Esophagus muscularis mucosa (tissue), 4 donors: ENCODE measurements at regions not wholly inside any gene's neighbourhood (a gene's known extent, or its start where the extent isn't known, plus 50 kb on each side); places are given as distances from the start of the nearest gene placed in this dataset.
"Not testable (repeated sequence)": the region's sequence is repeated elsewhere in the genome, so short reads cannot be mapped to it uniquely, and the experiment has no call there.

Experiments used
- DNase-seq: peaks from one replicate; pipeline ENCODE4 v3.0.0-alpha.2; 2017; ENCODE audit errors: extremely low spot score
- H3K27ac ChIP-seq, 4 donors: fragments of 200-600 bp; sonication (generic); replicated peaks in 1 of 4; 1 replicate in 3 of 4; 2 replicates in 1 of 4; pipeline ENCODE4 v1.5.1; 2016 to 2019; ENCODE audit warnings: mild to moderate bottlenecking in 1 of 4
- H3K27me3 ChIP-seq, 4 donors: fragments of 200-600 bp; sonication (generic); one replicate each; pipeline versions ENCODE4 v1.5.1 to v1.6.0; 2016 to 2019
- H3K36me3 ChIP-seq, 4 donors: fragments of 200-600 bp; sonication (generic); one replicate each; pipeline ENCODE4 v1.5.1; 2016 to 2019
- H3K4me1 ChIP-seq, 4 donors: fragments of 200-600 bp; sonication (generic); one replicate each; pipeline ENCODE4 v1.5.1; 2016 to 2019
- H3K4me3 ChIP-seq, 4 donors: fragments of 200-600 bp; sonication (generic); 1 replicate in 2 of 4; 2 replicates in 2 of 4; pipeline ENCODE4 v1.5.1; 2016 to 2019; ENCODE audit warnings: mild to moderate bottlenecking in 4 of 4, moderate library complexity in 1 of 4
- H3K9me3 ChIP-seq, 4 donors: fragments of 200-600 bp; sonication (generic); 1 replicate in 3 of 4; 2 replicates in 1 of 4; pipeline ENCODE4 v1.5.1; 2016 to 2019
- EP300 ChIP-seq: sonication (generic); formaldehyde crosslinking; IDR thresholded peaks from one replicate; pipeline ENCODE4 v1.6.1; 2017; ENCODE audit warnings: antibody characterized with exemption
- POLR2A ChIP-seq: fragments of 450-650 bp; IDR thresholded peaks from one replicate; pipeline ENCODE4 v1.6.1; 2017; ENCODE audit warnings: antibody characterized with exemption, moderate library complexity, mild to moderate bottlenecking, low read depth
- POLR2AphosphoS5 ChIP-seq, 2 donors: sonication (generic); formaldehyde crosslinking; IDR thresholded peaks; one replicate each; pipeline ENCODE4 v1.6.1; 2017; ENCODE audit warnings: antibody characterized with exemption in 2 of 2
- WGBS: methylation state at CpG from one replicate; pipeline ENCODE4 v1.1.5; 2018; 5-methylcytosine and 5-hydroxymethylcytosine counted together
- intact Hi-C: fragments of 100-400 bp; cut with DNase I; formaldehyde crosslinking; loops from one replicate; pipeline ENCODE4 v1.15.1; 2023
- TF ChIP-seq, protein P1 (sequence below), 3 experiments: fragments of 200-600 bp in 2 of 3; fragments of 450-650 bp in 1 of 3; sonication (generic) in 2 of 3; IDR thresholded peaks; one replicate each; pipeline ENCODE4 v1.5.1; 2017 to 2019; ENCODE audit warnings: antibody characterized with exemption in 3 of 3, mild to moderate bottlenecking in 2 of 3, moderate library complexity in 1 of 3

DNA sequence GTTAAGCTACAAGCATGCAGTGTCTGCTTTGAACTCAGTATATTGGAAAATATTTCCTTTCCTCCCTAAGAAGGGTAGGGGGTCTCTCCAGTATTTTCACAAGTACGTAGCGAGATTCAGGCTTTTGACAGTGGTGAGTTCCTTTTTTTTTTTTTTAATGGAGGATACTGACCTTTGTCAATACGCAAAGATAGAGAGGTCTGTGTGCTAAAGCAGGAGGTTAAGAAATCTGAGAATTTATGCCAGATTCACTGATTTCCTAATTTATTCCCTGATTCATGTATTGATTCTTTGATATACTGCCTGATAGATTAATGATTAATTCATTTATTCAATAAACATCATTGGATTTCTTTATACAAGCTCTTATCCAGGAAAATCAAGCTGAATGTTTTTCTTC is 106.7 kb upstream of the CADM1 start:
- no peak for DNase-seq
- Histone ChIP-seq H3K4me3 (no peak overlapping the region), H3K27ac (no peak overlapping the region), H3K36me3 (no peaks in the 10 kb centered on the region), H3K9me3 (no peaks in the 10 kb centered on the region), H3K4me1 (peaks cover 17 to 32% (median 25%) of the 10 kb centered on the region in 4 donors), H3K27me3 (no peaks in the 10 kb centered on the region)
- intact Hi-C loops = no loop called here
- TF ChIP-seq POLR2A = no peak
- TF ChIP-seq, protein P1, sequence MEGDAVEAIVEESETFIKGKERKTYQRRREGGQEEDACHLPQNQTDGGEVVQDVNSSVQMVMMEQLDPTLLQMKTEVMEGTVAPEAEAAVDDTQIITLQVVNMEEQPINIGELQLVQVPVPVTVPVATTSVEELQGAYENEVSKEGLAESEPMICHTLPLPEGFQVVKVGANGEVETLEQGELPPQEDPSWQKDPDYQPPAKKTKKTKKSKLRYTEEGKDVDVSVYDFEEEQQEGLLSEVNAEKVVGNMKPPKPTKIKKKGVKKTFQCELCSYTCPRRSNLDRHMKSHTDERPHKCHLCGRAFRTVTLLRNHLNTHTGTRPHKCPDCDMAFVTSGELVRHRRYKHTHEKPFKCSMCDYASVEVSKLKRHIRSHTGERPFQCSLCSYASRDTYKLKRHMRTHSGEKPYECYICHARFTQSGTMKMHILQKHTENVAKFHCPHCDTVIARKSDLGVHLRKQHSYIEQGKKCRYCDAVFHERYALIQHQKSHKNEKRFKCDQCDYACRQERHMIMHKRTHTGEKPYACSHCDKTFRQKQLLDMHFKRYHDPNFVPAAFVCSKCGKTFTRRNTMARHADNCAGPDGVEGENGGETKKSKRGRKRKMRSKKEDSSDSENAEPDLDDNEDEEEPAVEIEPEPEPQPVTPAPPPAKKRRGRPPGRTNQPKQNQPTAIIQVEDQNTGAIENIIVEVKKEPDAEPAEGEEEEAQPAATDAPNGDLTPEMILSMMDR (IDR thresholded peaks at IDR 0.05) = no peak
- no peak for TF ChIP-seq EP300
- TF ChIP-seq POLR2AphosphoS5 (IDR thresholded peaks at IDR 0.05) = no peak
- 93% methylated on average over 3 of the region's 3 CpGs for WGBS

DNA sequence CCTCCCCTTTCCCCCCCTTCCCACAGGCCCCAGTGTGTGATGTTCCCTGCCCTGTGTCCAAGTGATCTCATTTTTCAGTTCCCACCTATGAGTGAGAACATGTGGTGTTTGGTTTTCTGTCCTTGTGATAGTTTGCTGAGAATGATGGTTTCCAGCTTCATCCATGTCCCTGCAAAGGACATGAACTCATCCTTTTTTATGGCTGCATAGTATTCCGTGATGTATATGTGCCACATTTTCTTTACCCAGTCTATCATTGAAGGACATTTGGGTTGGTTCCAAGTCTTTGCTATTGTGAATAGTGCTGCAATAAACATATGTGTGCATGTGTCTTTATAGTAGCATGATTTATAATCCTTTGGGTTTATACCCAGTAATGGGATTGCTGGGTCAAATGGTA is 106.0 kb upstream of the CADM1 start:
- H3K36me3 ChIP-seq, H3K27me3 ChIP-seq, intact Hi-C loops, H3K4me3 ChIP-seq, DNase-seq, H3K27ac ChIP-seq, H3K9me3 ChIP-seq: not testable (repeated sequence)
- H3K4me1 ChIP-seq = peaks cover 17 to 32% (median 25%) of the 10 kb centered on the region in 4 donors
- 100% methylated on average over 1 of the region's 1 CpG for WGBS

DNA sequence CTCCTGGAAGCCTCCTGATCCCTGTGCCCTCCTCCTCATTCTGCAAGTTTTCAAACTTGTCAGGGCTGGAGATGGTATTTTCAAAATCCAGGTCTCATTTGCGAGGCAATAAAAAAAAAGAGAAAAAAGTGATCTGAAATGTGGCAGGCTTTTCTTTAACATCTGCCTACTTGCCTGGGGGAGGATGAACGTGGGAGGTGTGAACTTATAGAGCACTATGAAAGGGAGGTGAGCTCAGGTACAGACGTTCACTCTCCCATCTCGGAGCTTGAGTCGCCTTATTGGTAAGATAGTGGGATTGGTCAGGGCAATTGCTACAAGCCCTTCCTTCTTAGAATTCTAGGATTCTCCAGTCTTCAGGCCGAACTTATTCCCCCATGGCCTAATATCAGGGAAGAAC is 104.8 kb upstream of the CADM1 start:
- intact Hi-C loops = no loop called here
- WGBS = 95% methylated on average over 6 of the region's 6 CpGs

DNA sequence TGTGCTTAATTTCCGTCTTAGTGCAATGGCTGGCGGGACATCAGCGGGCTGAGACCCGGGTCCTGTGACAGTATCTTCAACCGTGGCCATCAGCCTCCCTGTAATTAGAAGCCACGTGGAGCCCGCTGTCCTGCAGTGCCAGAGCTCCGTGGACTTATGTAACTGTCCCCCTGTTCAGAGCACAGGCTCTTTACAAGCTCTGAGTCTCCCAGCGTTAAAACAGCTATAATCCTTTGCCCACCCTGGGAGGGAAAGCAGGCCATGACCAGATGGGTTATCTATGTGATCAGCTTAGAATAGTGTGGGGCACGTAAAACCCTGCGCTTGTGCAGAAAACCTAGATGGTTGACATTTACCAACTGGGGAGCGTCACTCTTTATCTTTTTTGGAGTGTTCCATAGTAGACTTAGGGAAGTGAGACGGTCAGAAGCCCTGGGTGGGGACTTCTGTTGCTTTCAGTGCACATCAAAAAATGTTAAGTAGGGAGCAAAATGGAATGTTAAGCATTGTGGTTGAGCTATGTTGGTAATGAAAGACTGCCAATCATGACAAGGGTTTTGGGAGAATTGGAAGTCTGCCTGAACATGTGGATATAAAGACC is 103.5 kb upstream of the CADM1 start:
- intact Hi-C loops = no loop called here
- TF ChIP-seq, protein P1 (IDR thresholded peaks at IDR 0.05) = no peak
- TF ChIP-seq POLR2AphosphoS5 (IDR thresholded peaks at IDR 0.05) (no peak), EP300 (no peak), POLR2A (no peak)
- H3K4me1 ChIP-seq = peaks cover 17 to 29% (median 24%) of the 10 kb centered on the region in 4 donors
- H3K4me3 ChIP-seq = no peak overlapping the region
- no peaks in the 10 kb centered on the region for H3K9me3 ChIP-seq
- H3K27me3 ChIP-seq = no peaks in the 10 kb centered on the region
- no peak overlapping the region for H3K27ac ChIP-seq
- no peaks in the 10 kb centered on the region for H3K36me3 ChIP-seq
- no peak for DNase-seq
- 78% methylated on average over 13 of the region's 13 CpGs for WGBS

More for the DNA sequence above, 104.8 kb upstream of the CADM1 start:
- H3K4me3 ChIP-seq = no peak overlapping the region
- H3K27ac ChIP-seq = no peak overlapping the region
- H3K27me3 ChIP-seq = no peaks in the 10 kb centered on the region
- peaks cover 17 to 32% (median 25%) of the 10 kb centered on the region in 4 donors for H3K4me1 ChIP-seq
- TF ChIP-seq POLR2AphosphoS5 (IDR thresholded peaks at IDR 0.05) (no peak), POLR2A (no peak), EP300 (no peak)
- TF ChIP-seq, protein P1 (IDR thresholded peaks at IDR 0.05) = no peak
- no peaks in the 10 kb centered on the region for H3K9me3 ChIP-seq
- H3K36me3 ChIP-seq = no peaks in the 10 kb centered on the region
- DNase-seq = no peak

DNA sequence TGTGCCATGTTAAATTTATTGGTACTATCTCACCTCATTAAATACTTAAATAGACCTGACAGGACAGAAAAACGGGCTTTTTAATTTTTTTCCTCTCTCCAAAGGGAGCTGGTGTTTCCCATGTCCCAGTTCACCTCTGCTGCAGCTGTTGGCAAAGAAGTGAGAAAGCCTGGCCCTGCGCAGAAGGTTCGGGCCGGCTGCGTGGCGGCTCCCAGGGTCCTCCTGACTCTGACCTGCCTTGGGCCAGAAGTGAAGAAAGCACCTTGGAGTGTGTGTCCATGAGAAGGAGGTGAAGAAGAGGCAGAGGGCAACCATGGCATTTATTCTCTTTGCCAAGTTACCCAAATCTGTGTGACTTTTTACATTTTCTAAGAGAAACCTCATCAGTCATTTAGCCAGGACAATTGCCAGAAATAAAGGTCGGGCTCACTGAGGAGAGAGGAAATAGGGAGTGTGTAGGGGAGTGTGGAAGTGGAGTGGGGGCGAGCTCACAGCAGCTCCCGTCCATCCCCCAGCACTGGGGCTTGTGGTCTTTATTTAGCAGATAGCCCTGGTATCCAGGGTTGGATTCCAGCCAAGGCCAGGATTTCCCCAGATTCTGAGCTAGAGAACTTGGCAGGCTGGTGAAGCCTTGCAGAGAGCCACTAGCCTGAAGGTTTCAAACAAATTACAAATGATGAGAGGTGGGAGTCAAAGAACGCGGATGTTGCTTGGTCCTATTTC is 102.4 kb upstream of the CADM1 start:
- no peak overlapping the region for H3K4me3 ChIP-seq
- 39% methylated on average over 11 of the region's 11 CpGs for WGBS
- H3K36me3 ChIP-seq = no peaks in the 10 kb centered on the region
- no peak for DNase-seq
- intact Hi-C loops = no loop called here
- H3K9me3 ChIP-seq = no peaks in the 10 kb centered on the region
- no peaks in the 10 kb centered on the region for H3K27me3 ChIP-seq
- H3K4me1 ChIP-seq = peaks cover 17 to 20% (median 19%) of the 10 kb centered on the region in 4 donors
- TF ChIP-seq POLR2AphosphoS5 (IDR thresholded peaks at IDR 0.05) = no peak
- no peak overlapping the region for H3K27ac ChIP-seq
